ENCODE measurements at regions not wholly inside any gene's neighbourhood (a gene's known extent, or its start where the extent isn't known, plus 50 kb on each side); places are given as distances from the start of the nearest gene placed in this dataset.

DNA sequence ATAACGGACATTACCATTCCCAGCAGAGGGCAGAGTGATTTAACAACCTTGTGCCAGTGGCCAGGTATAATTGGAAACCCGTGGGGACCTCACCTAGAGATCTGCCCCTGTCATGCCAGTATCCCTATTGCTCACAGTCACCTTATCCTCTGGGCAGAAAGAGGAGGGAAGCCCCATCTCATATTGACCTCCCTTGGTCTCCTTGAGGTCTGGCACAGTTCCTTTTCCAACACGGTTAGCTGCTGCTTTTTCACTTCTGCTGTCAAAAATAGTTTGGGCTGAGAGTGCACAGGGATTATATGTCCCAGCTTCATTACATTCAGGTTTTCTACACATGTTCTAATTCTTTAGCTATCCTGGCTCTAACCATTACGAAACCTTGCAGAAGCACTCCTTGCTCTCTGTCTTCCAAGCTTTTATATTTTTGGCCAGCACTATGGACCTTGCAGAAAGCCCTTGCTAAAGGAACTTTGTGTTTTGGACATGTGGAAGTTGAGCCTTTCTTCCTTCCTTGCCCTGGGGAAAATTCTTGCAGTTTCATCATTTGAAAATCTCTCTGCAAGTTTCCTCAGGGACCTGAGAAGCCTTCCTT, 111.7 kb upstream of the MIS18BP1 start:
- DNase-seq (ENCODE audit: low read depth), result no peak

DNA sequence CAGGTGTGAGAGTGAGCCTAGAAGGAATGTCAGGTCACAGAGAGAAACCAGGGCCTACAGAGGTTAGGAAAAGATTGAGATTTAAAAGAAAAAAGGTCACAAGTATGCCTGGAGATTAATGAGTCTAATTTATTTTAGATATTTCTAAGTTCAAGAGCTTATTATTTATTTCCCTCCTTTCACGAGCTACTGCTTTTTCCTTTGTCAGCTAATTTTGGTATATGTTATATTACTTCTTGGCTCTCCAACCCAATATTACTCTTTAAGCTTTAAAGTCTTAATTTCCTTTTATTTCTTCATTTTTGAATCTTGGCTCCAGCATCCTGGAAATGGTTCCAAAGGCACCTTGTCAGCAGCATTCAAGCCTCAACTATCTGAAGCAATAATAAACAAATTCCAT, 109.5 kb upstream of the MIS18BP1 start:
- no peak for DNase-seq (ENCODE audit: low read depth)

DNA sequence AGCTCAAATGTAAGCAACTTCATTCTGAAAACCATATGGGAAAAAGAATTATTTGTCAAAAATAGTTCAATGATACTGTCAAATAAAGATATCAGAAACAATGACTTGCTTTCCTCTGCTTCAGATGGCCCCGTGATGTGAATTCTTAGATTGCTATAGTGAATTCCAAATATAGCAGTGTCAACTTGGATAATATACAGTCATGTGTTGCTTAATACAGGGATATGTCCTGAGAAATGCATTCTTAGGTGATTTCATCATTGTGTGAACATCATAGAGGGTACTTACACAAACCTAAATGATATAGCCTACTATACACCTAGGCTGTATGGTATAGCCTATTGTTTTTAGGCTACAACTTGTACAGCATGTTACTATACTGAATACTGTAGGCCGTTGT, 108.7 kb upstream of the MIS18BP1 start:
- DNase-seq (ENCODE audit: low read depth), result no peak

DNA sequence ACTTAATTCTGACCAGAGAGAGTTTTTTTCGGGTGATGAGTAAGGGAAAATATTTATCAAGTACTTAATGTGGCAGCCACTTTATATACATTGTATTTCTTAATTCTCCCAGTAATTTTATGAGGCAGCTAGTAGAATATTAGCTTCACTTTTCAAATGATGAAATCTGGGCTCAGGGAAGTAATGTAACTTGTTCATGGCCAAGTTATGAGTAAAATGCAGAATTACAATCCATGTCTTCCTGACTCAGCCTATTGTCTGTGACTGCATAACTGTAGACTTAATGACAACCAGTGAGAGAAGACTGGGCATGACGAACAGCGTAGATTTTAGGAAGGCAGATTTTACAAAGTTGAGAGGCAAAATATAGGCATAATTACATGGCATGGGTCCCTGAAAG, 106.7 kb upstream of the MIS18BP1 start:
- DNase-seq (ENCODE audit: low read depth), result no peak

DNA sequence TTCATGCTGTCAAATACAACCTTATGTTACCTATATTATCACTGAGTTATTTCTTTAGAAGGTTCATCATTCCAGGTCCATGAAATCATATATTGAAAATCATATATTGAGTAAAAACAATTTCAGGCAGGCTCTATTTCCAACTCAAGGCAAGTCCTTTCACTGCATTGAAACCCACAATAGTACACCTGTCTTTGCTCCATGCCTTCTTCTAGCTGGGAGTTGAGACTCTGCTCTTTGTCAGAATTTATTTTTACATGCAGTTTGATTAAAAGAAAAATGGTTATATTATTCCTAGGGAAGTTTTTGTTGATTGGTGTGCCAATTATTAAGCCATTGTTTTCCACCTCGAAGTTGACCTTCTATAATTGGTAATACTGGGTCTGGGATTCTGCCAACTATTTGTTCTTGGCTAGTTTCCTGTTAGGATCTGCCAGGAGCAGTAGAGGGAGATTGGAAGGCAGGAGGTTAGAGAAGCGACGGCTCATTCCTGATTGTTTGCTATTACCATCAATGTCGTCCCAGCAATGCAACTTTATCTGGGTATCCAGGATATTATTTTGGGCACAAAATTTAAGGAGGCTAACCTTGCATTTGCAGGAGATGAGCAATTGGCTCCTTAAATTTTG, 79.5 kb upstream of the MIS18BP1 start:
- no peak for DNase-seq (ENCODE audit: low read depth)

DNA sequence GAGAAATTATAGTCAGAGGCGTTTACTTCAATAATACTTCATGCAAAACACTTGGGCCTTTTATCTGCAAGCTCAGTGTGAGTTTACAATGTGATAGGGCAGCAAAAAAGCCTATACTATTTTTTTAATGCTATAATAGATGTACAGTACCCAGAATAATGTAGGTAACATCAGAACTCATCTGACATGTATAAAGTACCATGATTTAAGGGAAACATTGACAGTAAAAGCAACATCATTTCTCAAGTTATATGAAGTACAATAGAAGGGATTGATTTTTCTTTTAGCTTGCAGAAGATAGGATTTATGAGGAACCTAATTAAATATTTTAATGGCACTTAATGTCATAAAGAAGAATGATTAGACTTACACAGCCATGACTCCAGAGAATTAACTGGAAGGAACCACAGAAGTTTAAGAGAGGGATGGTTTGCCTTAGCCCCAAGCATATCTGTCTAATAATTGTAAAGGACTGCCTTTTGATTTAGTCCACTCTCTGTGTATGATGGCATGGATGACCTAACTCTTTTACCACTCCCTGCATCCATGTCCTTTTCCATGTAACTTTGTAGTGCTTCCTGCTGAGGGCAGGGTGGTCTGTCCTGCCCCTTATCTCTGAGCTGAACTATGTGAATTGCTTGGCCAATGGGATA, 55.9 kb upstream of the MIS18BP1 start:
- no peak for DNase-seq (ENCODE audit: low read depth)

Measured in Daoy (cell line).